GM21786 (cell line): ENCODE measurements at regions not wholly inside any gene's neighbourhood (a gene's known extent, or its start where the extent isn't known, plus 50 kb on each side); places are given as distances from the start of the nearest gene placed in this dataset.

Experiments
- ATAC-seq: cut with Tn5 transposase; IDR thresholded peaks from one replicate; pipeline ENCODE4 v1.9.1; 2021; ENCODE audit not compliant: unreplicated experiment

GRCh38 chr5:135220394-135221186, 178.4 kb downstream of the MACROH2A1 start:
- no peak for ATAC-seq

- ATAC-seq, result no peak
Measured at GRCh38 chr5:135219868-135220267, 179.2 kb downstream of the MACROH2A1 start.

- no peak for ATAC-seq
Measured at GRCh38 chr5:135218790-135219568, 180.1 kb downstream of the MACROH2A1 start.

GRCh38 chr5:135218486-135218755, 180.6 kb downstream of the MACROH2A1 start:
- ATAC-seq, result no peak

GRCh38 chr5:135217669-135218485, 181.2 kb downstream of the MACROH2A1 start:
- ATAC-seq, result no peak

- ATAC-seq, result no peak
Measured at GRCh38 chr5:135216471-135217343, 182.3 kb downstream of the MACROH2A1 start.

GRCh38 chr5:135215617-135216470, 181.8 kb upstream of the PITX1 start:
- no peak for ATAC-seq

- no peak for ATAC-seq
Measured at GRCh38 chr5:135214897-135215616, 181.0 kb upstream of the PITX1 start.

GRCh38 chr5:135213466-135214239, 179.6 kb upstream of the PITX1 start:
- ATAC-seq, result no peak

- no peak for ATAC-seq
Measured at GRCh38 chr5:135213027-135213386, 179.0 kb upstream of the PITX1 start.

GRCh38 chr5:135212361-135213026, 178.5 kb upstream of the PITX1 start:
- no peak for ATAC-seq

- ATAC-seq, result no peak
Measured at GRCh38 chr5:135211791-135212190, 177.8 kb upstream of the PITX1 start.

GRCh38 chr5:135211083-135211790, 177.2 kb upstream of the PITX1 start:
- ATAC-seq, result no peak

- ATAC-seq, result no peak
Measured at GRCh38 chr5:135210286-135211055, 176.4 kb upstream of the PITX1 start.

- no peak for ATAC-seq
Measured at GRCh38 chr5:135208903-135209721, 175.1 kb upstream of the PITX1 start.

GRCh38 chr5:135208555-135208902, 174.5 kb upstream of the PITX1 start:
- no peak for ATAC-seq
